Left hindlimb (tissue), 1 donor: ENCODE measurements at regions not wholly inside any gene's neighbourhood (a gene's known extent, or its start where the extent isn't known, plus 50 kb on each side); places are given as distances from the start of the nearest gene placed in this dataset.
"Not testable (repeated sequence)": the region's sequence is repeated elsewhere in the genome, so short reads cannot be mapped to it uniquely, and the experiment has no call there.

Experiments used
- DNase-seq: peaks from one replicate; pipeline ENCODE4 v3.0.0-alpha.2; 2018

- no peak for DNase-seq
These were observed 257.0 kb upstream of the MINDY3 start for GRCh38 chr10:16117305-16117695.

DNA sequence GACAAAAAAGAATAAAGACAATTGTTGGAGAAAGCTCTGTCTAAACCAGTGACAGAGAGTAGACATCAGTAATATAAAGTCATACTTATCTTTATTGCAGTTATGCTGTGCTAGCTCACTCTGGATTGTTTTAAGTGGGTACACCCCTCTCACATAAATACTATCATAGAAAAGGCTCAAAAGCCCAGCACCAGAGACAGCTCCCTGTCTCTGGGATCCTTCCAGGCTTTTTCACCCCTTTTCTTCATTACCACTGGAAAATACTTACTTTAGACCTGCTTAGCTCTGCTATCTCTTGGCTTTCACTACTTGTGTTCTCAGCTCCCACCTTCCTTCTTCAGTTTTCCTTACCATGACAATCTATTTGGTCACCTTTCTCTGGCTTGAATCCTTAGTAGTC is 259.1 kb upstream of the MINDY3 start:
- DNase-seq: no peak

- DNase-seq: no peak
These were observed 260.3 kb upstream of the MINDY3 start for GRCh38 chr10:16120563-16120962.

DNA sequence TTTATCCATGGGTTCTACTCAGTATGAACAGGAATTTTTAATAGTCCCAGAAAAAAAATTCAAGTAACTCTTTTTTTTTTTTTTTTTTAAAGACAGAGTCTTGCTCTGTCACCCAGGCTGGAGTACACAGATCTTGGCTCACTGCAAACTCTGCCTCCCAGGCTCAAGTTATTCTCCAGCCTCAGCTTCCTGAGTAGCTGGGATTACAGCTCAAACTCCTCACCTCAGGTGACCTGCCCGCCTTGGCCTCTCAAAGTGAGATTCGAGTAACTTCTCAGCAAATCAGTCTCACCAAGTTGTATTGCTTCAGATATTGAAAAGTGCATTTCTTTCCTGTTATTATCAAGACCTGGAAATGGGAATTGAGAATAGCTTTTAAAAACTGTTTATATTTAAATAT is 281.2 kb upstream of the MINDY3 start:
- DNase-seq: no peak

DNA sequence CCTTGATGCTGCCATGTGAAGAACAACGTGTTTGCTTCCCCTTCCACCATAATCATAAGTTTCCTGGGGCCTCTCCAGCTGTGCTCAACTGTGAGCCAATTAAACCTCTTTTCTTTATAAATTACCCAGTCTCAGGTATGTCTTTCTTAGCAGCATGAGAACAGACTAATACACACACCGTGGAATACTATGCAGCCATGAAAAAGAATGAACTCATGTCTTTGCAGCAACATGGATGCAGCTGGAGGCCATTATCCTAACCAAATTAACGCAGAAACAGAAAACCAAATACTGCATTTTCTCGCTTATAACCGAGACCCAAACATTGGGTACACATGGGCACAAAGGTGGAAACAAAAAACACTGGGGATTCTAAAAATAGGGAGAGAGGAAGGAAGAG is 286.7 kb upstream of the MINDY3 start:
- no peak for DNase-seq

DNA sequence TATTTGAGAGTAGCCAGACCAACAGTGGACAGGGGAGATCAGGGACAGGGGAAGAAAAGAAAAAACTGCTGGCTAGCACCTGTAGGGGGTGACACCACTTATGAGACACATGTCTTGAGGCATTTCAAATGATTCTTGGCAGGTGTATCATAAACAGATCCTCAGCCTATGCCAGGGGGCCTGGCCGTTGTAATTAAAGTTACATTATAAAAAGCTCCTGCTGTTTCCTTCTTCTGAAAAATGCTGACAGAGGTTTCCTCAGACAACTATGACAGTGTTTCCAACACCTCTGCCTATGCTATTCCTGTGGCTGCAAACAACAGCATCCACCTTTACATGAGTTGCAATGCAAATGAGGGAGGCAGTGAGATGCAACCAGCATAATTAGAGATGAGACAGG is 281.0 kb upstream of the PTER start:
- DNase-seq: no peak

GRCh38 chr10:16156681-16157080 is 280.1 kb upstream of the PTER start:
- DNase-seq: no peak

DNA sequence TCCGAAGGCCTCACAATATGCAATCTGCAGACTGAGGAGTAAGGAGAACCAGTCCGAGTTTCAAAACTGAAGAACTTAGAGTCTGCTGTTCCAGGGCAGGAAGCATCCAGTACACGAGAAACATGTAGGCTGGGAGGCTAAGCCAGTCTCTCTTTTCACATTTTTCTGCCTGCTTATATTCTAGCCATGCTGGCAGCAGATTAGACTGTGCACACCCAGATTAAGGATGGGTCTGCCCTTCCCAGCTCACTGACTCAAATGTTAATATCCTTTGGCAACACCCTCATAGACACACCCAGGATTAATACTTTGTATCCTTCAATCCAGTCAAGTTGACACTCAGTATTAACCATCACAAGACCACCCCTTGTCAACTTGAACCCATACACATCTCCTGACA is 271.7 kb upstream of the PTER start:
- DNase-seq: not testable (repeated sequence)

DNA sequence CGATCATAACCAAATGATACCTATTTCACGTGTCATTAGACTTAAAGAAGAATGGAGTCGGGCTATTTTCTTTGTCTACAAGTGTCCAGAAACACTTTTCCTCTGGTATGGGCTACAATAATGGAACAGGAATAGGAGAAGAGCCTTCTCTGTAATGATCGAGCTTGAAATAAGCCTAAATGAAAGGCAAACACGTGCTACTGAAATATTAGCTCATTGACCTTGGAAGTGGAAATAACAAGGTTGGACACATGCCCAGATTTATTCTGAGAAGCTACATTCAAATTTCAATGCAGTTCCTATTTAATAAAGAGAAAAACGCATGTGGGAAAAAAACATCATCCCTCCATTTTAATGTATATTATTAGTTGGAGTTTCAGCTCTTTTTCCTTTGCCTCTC is 254.7 kb upstream of the PTER start:
- no peak for DNase-seq

DNA sequence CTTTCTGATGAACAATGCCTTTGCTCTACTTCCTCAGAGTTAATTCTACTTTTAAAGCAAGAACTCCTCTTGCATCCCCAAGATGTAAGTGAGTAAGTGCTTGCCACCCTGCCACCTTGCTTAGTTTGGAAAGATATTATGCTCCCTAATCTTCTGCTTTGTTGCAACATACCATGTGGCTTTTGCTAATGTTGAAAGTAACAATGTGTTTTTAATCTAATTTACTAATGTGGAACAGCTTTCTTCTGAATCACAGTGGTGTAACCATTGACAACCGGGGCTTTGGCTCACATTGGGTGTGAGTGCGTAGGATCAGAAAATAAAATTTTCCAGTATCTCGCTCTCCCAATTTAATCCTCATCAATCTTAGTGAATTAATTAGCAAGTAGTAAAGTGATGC is 254.1 kb upstream of the PTER start:
- no peak for DNase-seq

DNA sequence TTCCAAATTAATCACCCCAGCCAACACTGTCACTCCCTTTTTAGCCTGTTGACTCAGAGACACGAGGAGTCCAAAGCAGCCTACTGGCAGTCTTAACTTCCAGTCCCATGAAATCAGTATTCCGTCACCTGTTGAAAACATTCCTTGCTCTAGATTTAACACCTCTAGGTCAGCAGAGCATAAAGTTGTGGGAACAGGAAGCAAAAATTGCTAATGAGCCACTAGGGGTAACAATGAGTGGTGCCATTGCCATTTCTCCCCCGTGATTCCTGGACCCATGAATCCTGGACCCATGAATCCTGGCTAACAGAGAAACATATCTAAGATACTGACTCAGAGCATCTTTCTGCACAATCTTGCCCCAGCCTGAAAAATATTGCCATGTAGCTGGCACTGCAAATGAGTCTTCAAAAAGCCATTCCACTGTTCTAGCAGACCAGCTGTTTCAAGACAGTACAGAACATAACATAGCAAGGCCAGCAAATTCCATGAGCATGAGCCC is 252.7 kb upstream of the PTER start:
- no peak for DNase-seq

DNA sequence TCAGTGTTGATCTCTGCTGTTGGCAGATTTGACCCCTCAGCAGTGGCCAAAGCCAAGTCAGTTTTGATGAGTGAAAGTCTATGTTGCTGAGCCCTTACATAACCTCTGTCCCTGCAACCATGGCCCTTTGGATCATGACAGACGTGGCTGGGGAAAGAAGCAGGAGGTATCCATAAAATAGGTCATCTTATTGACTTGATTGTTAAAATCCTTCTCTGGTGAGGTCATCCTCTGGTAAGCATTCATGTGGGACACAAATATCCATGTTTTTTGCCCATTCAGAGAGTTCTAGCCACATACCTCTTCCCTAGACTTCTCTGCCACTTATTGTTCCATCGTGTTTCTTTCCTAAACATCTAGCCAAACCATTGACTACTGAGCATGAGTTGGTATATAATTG is 251.9 kb upstream of the PTER start:
- no peak for DNase-seq

- no peak for DNase-seq
These were observed 250.2 kb upstream of the PTER start for GRCh38 chr10:16186564-16186963.

DNA sequence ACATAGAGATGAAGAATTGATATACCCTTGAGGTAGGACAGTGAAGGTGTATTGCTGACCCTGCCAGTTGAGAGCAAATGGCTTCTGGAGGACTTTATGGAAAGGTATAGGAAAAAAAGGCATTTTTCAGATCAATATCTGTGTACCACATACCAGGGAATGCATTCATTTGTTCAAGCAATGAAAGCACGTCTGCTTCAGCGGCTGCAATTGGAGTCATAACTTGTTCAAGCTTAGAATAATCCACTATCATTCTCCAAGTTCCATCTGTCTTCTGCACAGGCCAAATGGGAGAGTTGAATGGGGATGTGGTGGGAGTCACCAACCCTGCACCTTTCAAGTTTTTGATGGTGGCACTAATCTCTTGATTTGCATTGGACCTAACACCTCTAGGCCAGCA is 249.6 kb upstream of the PTER start:
- no peak for DNase-seq

DNA sequence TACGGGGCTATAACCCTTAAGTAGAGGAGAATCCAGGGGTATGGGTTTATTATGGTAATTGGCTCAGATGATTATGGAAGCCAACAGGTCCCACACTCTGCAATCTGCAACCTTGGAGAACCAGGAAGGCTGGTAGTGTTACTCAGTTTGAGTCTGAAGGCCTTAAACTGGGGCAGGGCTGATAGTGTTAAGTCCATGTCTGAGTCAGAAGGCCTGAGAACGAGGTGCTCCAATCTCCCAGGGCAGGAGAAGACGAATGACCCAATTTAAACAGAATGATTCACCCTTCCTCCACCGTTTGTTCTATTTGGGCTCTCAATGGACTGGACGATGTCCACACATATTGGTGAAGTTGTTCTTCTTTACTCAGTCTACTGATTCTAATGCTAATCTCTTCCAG is 244.5 kb upstream of the PTER start:
- no peak for DNase-seq

GRCh38 chr10:16193241-16193640 is 243.6 kb upstream of the PTER start:
- no peak for DNase-seq

DNA sequence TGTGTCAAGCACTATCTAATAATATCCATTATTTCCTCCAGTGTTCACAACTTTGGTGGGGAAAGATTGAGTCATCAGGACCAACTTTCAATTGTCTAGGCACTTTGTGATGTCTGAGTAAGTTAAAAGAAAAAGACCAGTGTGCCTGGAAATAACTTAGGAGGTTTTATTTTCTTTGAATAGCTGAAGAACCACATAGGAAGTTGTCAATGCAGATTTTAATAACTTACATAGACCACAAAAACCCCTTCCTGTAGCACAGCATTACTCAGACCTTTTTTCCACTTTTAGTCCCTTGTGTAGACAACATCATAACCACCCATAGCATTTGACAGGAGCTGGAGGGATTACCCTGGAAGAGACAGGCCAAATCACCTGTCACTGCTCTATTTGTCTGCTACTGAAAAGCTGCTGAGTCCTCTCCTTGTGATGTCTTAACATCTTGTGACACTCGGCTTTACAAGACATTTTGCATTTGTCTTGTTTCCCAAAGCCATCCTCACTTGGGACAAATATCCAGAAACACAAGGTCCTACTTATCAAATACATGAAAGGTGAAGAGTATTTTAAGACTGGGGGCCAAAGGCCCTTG is 241.5 kb upstream of the PTER start:
- no peak for DNase-seq

- DNase-seq: no peak
These were observed 240.9 kb upstream of the PTER start for GRCh38 chr10:16195894-16196293.

DNA sequence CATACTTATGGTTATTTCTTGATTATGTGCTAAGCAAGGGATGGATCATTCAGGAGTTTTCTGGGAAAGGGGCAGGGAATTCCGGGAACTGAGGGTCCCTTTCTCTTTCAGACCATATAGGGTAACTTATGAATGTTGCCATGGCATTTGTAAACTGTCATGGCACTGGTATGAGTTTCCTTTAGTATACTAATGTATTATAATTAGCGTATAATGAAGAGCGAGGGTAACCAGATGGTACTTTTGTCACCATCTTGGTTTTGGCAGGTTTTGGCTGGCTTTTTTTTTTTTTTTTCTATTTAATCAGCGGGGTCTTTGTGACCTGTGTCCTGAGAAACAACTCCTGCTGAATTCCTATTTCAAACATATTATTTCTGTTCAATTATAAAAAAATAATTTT is 237.6 kb upstream of the PTER start:
- no peak for DNase-seq

DNA sequence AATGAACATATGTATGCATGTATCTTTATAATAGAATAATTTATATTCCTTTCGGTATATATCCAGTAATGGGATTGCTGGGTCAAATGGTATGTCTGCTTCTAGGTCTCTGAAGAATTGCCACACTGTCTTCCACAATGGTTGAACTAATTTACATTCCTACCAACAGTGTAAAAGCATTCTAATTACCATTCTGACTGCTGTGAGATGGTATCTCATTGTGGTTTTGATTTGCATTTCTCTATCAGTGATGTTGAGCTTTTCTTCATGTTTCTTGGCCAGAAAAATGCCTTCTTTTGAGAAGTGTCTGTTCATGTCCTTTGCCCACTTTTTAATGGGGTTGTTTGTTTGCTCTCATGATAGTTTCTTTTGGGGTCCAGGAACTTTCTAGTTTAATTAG is 213.2 kb upstream of the PTER start:
- DNase-seq: not testable (repeated sequence)

- no peak for DNase-seq
These were observed 209.1 kb upstream of the PTER start for GRCh38 chr10:16227674-16228073.

DNA sequence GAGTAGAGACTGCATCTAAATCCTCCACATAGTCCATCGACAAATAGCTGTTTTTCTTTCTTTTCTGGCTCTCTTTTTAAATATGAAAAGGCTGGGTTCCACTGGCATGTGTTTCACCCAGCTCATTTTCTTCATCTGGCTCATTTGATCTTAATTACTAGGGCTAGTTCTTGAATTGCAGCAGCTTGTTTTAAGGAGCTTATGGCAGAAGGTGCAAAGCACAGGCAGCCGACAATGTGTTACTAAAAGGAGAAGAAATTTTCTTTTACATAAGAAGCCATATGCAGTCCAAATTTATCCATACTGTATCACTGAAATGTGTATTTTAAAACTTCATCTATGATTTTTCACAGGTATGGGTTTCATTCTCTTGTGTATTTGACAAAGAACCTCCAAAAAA is 205.6 kb upstream of the PTER start:
- DNase-seq: no peak

DNA sequence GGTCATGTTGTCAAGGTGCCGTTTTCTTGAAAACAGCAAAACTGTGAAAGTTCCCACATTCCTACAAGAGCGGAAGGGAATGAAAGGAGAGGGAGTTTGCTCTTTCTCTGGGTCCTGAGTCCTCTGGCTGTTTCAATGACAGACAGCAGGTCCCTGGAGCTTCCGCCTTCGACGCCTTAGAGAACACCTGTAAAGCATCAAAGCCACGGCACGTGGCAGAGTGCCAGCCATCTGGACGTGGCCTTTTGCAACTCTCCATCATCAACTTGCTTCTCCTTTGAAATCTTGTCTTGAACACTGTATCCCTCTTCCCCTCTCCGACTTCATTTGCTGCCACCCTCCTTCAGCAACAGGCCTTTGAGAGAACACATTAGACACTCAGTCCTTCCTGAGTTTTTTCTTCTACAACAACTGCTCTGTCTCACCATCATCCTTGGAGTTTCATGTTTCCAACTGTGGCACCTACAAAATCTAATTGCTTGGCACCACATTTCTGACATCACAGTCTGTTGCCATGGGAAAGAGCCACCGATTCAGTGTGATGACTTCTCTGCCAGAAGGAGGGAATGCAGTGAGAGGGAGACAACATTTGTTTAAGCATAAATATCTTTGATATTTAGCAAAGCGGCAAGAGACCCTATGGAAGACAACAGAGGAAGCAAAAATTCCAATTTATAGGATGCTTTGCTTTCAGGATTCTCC is 204.9 kb upstream of the PTER start:
- no peak for DNase-seq

DNA sequence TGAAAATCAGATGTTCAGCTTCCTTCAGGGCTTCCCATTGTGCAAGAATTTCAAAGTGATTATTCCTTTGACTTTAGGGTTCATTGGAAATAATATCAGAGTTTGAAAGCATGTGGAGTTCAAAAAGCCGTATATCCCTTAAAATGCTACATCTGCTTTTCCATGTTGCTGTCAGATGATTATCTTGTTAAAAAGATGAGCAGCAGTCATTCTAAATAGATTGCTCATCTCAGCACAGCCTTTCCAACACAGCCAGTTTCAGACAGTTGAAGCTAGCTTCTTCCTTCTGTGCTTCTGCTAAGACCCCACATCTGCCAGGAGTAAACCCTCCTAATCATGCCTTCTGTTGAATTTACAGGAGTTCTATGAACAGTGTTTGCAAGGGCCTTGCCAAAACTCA is 204.4 kb upstream of the PTER start:
- DNase-seq: no peak

DNA sequence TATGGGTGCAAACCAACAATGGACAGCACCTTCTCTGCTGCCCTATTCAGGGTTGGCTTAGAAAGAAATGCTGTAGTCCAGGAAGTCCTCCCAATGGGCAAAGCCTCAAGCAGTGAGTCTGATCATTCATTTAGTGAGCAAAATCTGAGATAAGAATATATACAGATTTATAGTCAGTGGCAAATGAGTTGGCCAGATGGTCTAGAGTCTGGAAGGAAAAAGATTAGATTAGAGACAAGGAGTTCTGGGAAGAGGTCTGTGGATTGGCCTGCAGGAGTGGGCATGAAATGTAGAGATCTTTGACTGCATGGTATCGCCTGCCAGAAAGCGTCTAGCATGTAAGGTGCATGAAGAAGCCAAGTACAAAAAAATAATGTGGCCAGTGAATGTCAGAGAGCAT is 201.9 kb upstream of the PTER start:
- DNase-seq: no peak
